IMR-90 (cell line): ENCODE measurements at regions not wholly inside any gene's neighbourhood (a gene's known extent, or its start where the extent isn't known, plus 50 kb on each side); places are given as distances from the start of the nearest gene placed in this dataset.

Source experiments
- ATAC-seq: fragments of 200-7000 bp; cut with Tn5 transposase; 2 replicates; pipeline ENCODE4 v1.9.1; 2020; ENCODE audit warnings: low read depth, mild to moderate bottlenecking, moderate library complexity
- BruUV-seq: library from RNA; stranded (reverse); fragments of 400-500 nt; replicated peaks from 2 replicates; lab custom pipeline; 2021; lab: Mats Ljungman, UMichigan
- CTCF ChIA-PET: fragments of 300-600 bp; formaldehyde crosslinking; extraction: SDS; loops from one replicate; lab custom pipeline; 2021; ENCODE audit warnings: antibody characterized with exemption; lab: Yijun Ruan, JAX
- POLR2A ChIA-PET: fragments of 300-600 bp; sonication (Branson Sonifier 250); formaldehyde crosslinking; loops from one replicate; lab custom pipeline; 2022; ENCODE audit warnings: antibody characterized with exemption; ENCODE audit not compliant: unreplicated experiment; lab: Charles Lee
- DNase-seq: peaks from one replicate; pipeline ENCODE4 v3.0.0; 2013
- H2AFZ ChIP-seq: replicated peaks from 2 replicates; pipeline ENCODE3; 2013; ENCODE audit warnings: low read length, mild to moderate bottlenecking; ENCODE audit not compliant: poor library complexity
- H2AK5ac ChIP-seq: 2 replicates; pipeline ENCODE4 v1.6.1; 2013; ENCODE audit warnings: low read depth, low read length, inconsistent platforms
- H2AK9ac ChIP-seq: replicated peaks from 2 replicates; pipeline ENCODE3; 2013; ENCODE audit warnings: mild to moderate bottlenecking, low read depth, low read length, moderate library complexity; ENCODE audit not compliant: poor library complexity
- H2BK120ac ChIP-seq: 2 replicates; pipeline ENCODE4 v1.6.1; 2013; ENCODE audit warnings: low read depth, low read length, inconsistent platforms
- H2BK15ac ChIP-seq: 3 replicates; pipeline ENCODE4 v1.6.1; 2013; ENCODE audit warnings: low read depth, low read length, inconsistent platforms
- H2BK20ac ChIP-seq: 2 replicates; pipeline ENCODE4 v1.6.1; 2013; ENCODE audit warnings: low read depth, mild to moderate bottlenecking, inconsistent platforms, low read length, moderate library complexity
- H2BK5ac ChIP-seq: 2 replicates; pipeline ENCODE4 v1.6.1; 2013; ENCODE audit warnings: mild to moderate bottlenecking, low read depth, low read length, inconsistent platforms; ENCODE audit not compliant: poor library complexity, severe bottlenecking
- H3K14ac ChIP-seq: replicated peaks from 2 replicates; pipeline ENCODE4 v1.6.1; 2013; ENCODE audit warnings: low read depth, low read length, inconsistent platforms
- H3K18ac ChIP-seq: 2 replicates; pipeline ENCODE4 v1.6.1; 2013; ENCODE audit warnings: low read depth, low read length, control low read depth
- H3K23ac ChIP-seq: 2 replicates; pipeline ENCODE4 v1.6.1; 2013; ENCODE audit warnings: low read depth, low read length, inconsistent platforms
- H3K27ac ChIP-seq: 2 replicates; pipeline ENCODE4 v1.5.1; 2013; ENCODE audit warnings: mild to moderate bottlenecking, control low read depth, low read length; ENCODE audit not compliant: insufficient read depth
- H3K27me3 ChIP-seq: 2 replicates; pipeline ENCODE4 v1.6.1; 2013; ENCODE audit warnings: low read length; ENCODE audit not compliant: control insufficient read depth, insufficient read depth
- H3K36me3 ChIP-seq: 2 replicates; pipeline ENCODE4 v1.6.1; 2013; ENCODE audit warnings: low read length, mixed read lengths; ENCODE audit not compliant: control insufficient read depth, insufficient read depth
- H3K4ac ChIP-seq: 2 replicates; pipeline ENCODE4 v1.6.1; 2013; ENCODE audit warnings: low read depth, low read length, inconsistent platforms
- H3K4me1 ChIP-seq: 2 replicates; pipeline ENCODE4 v1.6.1; 2013; ENCODE audit warnings: low read length, mixed read lengths; ENCODE audit not compliant: control insufficient read depth, insufficient read depth
- H3K4me2 ChIP-seq: 2 replicates; pipeline ENCODE4 v1.6.1; 2013; ENCODE audit warnings: low read depth, mild to moderate bottlenecking, control low read depth, low read length, moderate library complexity
- H3K4me3 ChIP-seq: 2 replicates; pipeline ENCODE4 v1.5.1; 2013; ENCODE audit warnings: low read depth, mild to moderate bottlenecking, control low read depth, low read length, moderate library complexity; ENCODE audit not compliant: insufficient read depth
- H3K56ac ChIP-seq: 2 replicates; pipeline ENCODE4 v1.6.1; 2013; ENCODE audit warnings: low read length, inconsistent platforms; ENCODE audit not compliant: insufficient read depth; ENCODE audit errors: extremely low read depth
- H3K79me1 ChIP-seq, 2 experiments: 2 replicates each; pipeline ENCODE4 v1.6.1; 2013; ENCODE audit warnings: low read length in 2 of 2, inconsistent platforms in 1 of 2, low read depth in 1 of 2
- H3K9ac ChIP-seq: 2 replicates; pipeline ENCODE4 v1.6.1; 2013; ENCODE audit warnings: low read depth, low read length, control low read depth
- H3K9me1 ChIP-seq: 2 replicates; pipeline ENCODE4 v1.6.1; 2013; ENCODE audit warnings: low read length, inconsistent platforms; ENCODE audit not compliant: insufficient read depth
- H3K9me3 ChIP-seq: 2 replicates; pipeline ENCODE4 v1.6.1; 2013; ENCODE audit warnings: low read length; ENCODE audit not compliant: control insufficient read depth, insufficient read depth
- H4K20me1 ChIP-seq: 2 replicates; pipeline ENCODE4 v1.6.1; 2013; ENCODE audit warnings: low read length, inconsistent platforms; ENCODE audit not compliant: insufficient read depth
- H4K5ac ChIP-seq: 2 replicates; pipeline ENCODE4 v1.6.1; 2013; ENCODE audit warnings: mild to moderate bottlenecking, low read depth, low read length, control low read depth
- H4K8ac ChIP-seq, 2 experiments: 2 replicates each; pipeline ENCODE4 v1.6.1; 2013; ENCODE audit warnings: low read depth in 2 of 2, low read length in 2 of 2, control low read depth in 1 of 2, inconsistent platforms in 1 of 2
- H4K91ac ChIP-seq: 2 replicates; pipeline ENCODE4 v1.6.1; 2013; ENCODE audit warnings: low read depth, low read length, inconsistent platforms; ENCODE audit not compliant: insufficient read depth
- MAZ ChIP-seq: IDR thresholded peaks from 2 replicates; pipeline ENCODE4 v1.6.1; 2012; ENCODE audit warnings: low read depth, mild to moderate bottlenecking, low read length, improper control_type of control experiment, moderate library complexity, borderline replicate concordance
- MXI1 ChIP-seq: IDR thresholded peaks from 2 replicates; pipeline ENCODE4 v1.6.1; 2012; ENCODE audit warnings: low read depth, mild to moderate bottlenecking, low read length, moderate library complexity, borderline replicate concordance
- NFE2L2 ChIP-seq: fragments of 150-350 bp; IDR thresholded peaks from 2 replicates; pipeline ENCODE4 v1.6.1; 2016; ENCODE audit warnings: low read depth, mild to moderate bottlenecking, low read length
- SMC3 ChIP-seq: fragments of 150-350 bp; IDR thresholded peaks from 2 replicates; pipeline ENCODE4 v1.6.1; 2016; ENCODE audit warnings: low read depth, mild to moderate bottlenecking, antibody characterized with exemption, low read length, moderate library complexity
- WGBS, 2 experiments: methylation state at CpG; one replicate each; pipeline versions ENCODE4 v1.1.5 to v1.1.7; 2013; ENCODE audit warnings: missing lambda C conversion rate in 2 of 2; ENCODE audit not compliant: insufficient read length in 1 of 2; ENCODE audit errors: extremely low coverage in 2 of 2; 5-methylcytosine and 5-hydroxymethylcytosine counted together
- dilution Hi-C: fragments of 300-500 bp; cut with HindIII; formaldehyde crosslinking; loops from one replicate; pipeline ENCODE4 v1.14.3; 2018; ENCODE audit warnings: low sequenced_read_pairs; ENCODE audit not compliant: unreplicated experiment
- in situ Hi-C: fragments of 300-500 bp; cut with MboI; formaldehyde crosslinking; loops from 3 replicates; pipeline ENCODE4 v1.14.3; 2019; ENCODE audit warnings: low sequenced_read_pairs, inconsistent platforms, mixed read lengths
- intact Hi-C: fragments of 100-400 bp; cut with micrococcal nuclease; formaldehyde crosslinking; loops from 2 replicates; pipeline ENCODE4 v1.10.0; 2022

- no peak for DNase-seq
- peaks cover 2% of the 10 kb centered on the region; the same call in 1 of the 2 replicates for H3K9me3 ChIP-seq
- H2BK120ac ChIP-seq, result no peak overlapping the region
- no peak overlapping the region for H2BK20ac ChIP-seq
- intact Hi-C loops (no loop called here), dilution Hi-C loops (no loop called here), in situ Hi-C loops (no loop called here)
- no peaks in the 10 kb centered on the region for H3K27me3 ChIP-seq
- H3K4ac ChIP-seq, result no peak overlapping the region
- POLR2A ChIA-PET, result no interaction called here
- H3K9me1 ChIP-seq, result no peaks in the 10 kb centered on the region
- BruUV-seq, result no TSS peak
- H3K14ac ChIP-seq, result no peak overlapping the region
- H4K8ac ChIP-seq, result no peak overlapping the region
- no peak overlapping the region for H3K4me3 ChIP-seq
- H4K5ac ChIP-seq, result no peak overlapping the region
- TF ChIP-seq NFE2L2, result peak; percentile 41; the same call in 1 of the 2 replicates
- no peak for TF ChIP-seq SMC3
- no peak for TF ChIP-seq MXI1
- TF ChIP-seq MAZ, result no peak
- H4K91ac ChIP-seq, result no peak overlapping the region
- H3K4me1 ChIP-seq, result no peaks in the 10 kb centered on the region
- no peak overlapping the region for H2BK5ac ChIP-seq
- no peak overlapping the region for H2AK5ac ChIP-seq
- no peaks in the 10 kb centered on the region for H4K20me1 ChIP-seq
- no peak for ATAC-seq
- H3K79me1 ChIP-seq, result no peaks in the 10 kb centered on the region
- no peak overlapping the region for H3K23ac ChIP-seq
- H3K36me3 ChIP-seq, result no peaks in the 10 kb centered on the region
- H3K18ac ChIP-seq, result no peak overlapping the region
- no peak overlapping the region for H2BK15ac ChIP-seq
- CTCF ChIA-PET, result no interaction called here
- H2AFZ ChIP-seq, result no peak overlapping the region
- WGBS, 2 experiments, result 0% methylated on average over 1 of the region's 1 CpG; no CpG with 5 or more reads in 1 of the 2 experiments
- no peak overlapping the region for H3K9ac ChIP-seq
- H2AK9ac ChIP-seq, result no peak overlapping the region
- H3K4me2 ChIP-seq, result no peak overlapping the region
- H3K56ac ChIP-seq, result no peak overlapping the region
- no peak overlapping the region for H3K27ac ChIP-seq
Observed at GRCh38 chrX:56125946-56126345, 106.2 kb upstream of the KLF8 start.
